Fibroblast of skin of right biceps (primary cell): ENCODE measurements at regions not wholly inside any gene's neighbourhood (a gene's known extent, or its start where the extent isn't known, plus 50 kb on each side); places are given as distances from the start of the nearest gene placed in this dataset.
A peak's percentile ranks its signal among the peaks of the same experiment; 100 is the strongest.
"Not testable (repeated sequence)": the region's sequence is repeated elsewhere in the genome, so short reads cannot be mapped to it uniquely, and the experiment has no call there.

ENCODE experiments used
- DNase-seq: peaks from one replicate; pipeline ENCODE4 v3.0.0-alpha.2; 2013

DNA sequence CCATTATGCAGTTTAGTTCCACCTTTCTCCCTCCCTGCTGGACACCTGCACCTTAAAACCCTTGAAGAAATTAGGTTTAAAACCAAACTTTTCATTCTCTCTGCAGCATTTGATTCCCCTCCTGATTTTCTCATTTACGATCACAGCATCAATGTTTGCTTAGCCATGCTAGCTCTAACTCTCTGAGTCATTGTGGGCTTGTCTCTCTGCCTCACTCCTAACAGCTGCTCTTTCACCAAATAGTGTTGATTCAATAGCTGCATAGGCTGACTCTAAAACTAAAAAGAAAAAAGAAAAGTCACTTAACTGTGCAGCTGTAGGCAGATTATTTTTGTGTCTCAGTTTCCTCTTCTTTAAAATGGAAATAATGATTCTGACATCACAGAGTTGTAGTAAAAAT, 1124.9 kb downstream of the DIAPH3 start:
- peak; percentile 21 for DNase-seq

DNA sequence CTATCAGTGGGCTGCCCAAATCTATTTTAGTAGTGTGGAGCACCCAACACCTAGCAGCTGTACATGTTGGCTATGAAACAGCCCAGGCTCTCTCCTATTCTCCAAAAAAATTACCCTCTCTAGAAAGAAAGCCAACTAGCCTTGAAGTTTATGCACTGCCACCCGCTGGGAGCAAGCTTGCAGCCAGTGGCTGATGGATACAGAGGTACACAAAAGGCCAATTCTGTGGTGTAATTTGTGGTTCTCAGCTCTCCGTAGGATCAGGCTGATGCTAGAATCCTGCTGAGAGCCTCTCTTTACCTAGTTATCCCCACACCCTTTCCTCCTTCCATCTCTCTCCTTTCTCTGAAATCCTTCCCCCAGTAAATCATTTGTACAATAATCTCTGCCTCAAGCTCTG, 1120.7 kb downstream of the DIAPH3 start:
- no peak for DNase-seq

DNA sequence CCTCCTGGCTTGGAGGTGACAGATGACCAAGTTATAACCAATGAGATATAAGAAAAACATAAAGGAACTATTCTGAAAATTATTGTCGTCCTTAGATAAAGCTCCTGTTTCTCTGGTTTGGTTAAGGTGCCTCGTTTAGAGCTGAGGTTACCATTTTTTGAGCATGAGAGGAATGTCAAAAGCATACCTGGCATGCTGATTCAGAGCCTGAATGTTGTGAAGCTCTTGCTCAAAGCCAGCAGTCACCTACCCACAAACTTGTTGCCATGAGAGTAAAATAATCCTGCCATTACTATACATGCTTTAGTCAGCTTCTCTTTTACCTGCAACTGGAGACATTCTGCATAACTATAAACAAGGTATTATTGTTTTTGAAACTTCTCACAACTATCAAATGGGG, 1116.2 kb downstream of the DIAPH3 start:
- DNase-seq: no peak

DNA sequence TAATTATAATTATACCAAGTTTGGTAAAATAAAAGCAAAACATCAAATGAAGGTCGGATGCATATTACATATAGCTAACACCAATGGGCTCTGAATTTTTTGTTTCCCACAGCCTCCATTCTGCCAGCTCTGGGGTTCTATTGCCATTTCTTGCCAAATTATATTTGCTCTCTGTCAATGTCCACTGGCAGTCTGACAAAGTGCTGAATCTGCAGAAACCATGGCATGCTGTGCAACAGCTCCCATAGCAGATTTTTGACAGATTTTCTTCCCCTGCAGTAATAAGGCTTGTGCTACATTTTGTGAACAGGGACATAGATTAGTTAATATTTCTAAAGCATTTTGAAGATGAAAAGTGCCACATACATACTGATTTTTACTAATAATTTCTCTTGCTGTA, 1102.1 kb downstream of the DIAPH3 start:
- DNase-seq: no peak

DNA sequence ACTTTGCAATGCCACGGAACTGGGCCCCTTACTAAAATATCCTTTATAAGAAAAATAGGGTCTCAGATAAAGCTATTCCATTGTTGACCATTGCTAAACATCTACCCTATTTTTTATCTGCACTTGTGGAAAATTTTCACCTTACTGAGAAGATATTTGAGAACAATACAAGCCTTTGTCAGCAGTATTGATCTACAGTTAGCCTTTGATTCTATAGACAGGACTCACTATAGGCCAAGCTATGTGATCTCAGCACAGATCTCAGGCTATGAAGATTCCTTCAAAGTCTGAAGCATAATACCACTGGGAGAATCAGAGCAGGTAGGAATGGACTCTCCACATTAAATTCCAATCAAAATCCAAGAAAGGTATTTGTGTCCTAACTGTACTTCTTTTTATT, 1099.7 kb downstream of the DIAPH3 start:
- no peak for DNase-seq

DNA sequence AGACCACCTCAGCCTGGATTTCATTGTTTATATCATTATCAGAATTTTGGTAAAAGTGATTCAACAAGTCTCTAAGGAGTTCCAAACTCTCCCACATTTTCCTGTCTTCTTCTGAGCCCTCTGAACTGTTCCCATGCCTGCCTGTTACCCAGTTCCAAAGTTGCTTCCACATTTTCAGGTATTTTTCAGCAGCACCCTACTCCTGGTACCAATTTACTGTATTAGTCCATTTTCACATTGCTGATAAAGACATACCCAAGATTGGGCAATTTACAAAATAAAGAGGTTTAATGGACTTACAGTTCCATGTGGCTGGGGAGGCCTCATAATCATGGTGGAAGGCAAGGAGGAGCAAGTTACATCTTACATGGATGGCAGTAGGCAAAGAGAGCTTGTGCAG, 1087.3 kb downstream of the DIAPH3 start:
- DNase-seq: not testable (repeated sequence)

DNA sequence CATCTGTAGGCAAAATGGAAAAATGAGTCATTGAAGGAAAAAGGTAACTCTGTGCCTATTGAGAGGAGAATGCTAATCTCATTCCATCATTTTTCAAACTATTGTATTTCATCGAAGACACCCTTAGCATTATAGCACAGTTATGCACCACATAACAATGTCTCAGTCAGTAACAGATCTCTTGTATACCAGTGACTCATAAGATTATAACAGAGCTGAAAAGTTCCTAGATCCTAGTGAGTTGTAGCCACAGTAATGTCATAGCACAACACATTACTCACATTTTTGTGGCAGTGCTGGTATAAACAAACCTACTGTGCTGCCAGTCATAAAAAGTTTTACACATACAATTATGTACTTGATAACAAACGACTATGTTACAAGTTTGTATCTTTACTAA, 1077.6 kb downstream of the DIAPH3 start:
- peak; percentile 92 for DNase-seq

DNA sequence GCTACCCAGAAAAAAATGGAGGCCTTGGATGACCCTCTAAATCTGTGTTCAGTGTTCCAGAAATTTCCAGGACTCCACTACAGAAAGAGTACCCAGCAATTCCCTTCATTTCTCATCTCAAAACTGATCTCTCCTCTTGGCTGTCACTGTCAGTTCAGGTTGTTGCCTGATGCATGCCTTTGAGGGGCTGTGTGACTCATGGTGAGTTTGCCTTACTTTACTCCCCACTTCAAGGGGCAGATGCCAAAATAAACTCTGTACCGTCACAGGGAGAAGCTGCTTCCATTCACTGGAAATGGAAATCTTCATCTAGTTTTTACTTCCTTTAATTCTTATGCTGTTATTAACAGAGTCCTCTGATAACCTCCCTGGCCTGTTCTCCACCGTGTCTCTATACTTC, 1075.0 kb downstream of the DIAPH3 start:
- DNase-seq: peak; percentile 87

DNA sequence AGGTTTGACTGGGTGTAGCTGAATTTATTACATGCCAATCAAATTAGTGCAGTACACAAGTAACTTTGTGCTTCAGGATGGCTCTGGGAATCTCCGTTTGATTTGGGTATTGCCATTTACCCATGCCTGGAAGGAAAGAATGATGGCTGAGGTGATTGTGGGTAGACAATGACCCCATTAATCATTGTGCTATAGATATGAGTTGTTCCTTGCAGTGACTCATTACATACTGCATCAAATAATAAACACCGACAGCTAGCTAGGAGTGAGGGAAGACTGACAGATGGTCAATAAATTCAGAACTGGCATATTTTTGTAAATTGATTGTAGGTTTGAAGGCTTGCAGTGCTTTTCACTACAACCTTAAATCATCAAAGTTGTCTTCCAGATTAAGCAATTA, 1069.5 kb downstream of the DIAPH3 start:
- peak; percentile 10 for DNase-seq

DNA sequence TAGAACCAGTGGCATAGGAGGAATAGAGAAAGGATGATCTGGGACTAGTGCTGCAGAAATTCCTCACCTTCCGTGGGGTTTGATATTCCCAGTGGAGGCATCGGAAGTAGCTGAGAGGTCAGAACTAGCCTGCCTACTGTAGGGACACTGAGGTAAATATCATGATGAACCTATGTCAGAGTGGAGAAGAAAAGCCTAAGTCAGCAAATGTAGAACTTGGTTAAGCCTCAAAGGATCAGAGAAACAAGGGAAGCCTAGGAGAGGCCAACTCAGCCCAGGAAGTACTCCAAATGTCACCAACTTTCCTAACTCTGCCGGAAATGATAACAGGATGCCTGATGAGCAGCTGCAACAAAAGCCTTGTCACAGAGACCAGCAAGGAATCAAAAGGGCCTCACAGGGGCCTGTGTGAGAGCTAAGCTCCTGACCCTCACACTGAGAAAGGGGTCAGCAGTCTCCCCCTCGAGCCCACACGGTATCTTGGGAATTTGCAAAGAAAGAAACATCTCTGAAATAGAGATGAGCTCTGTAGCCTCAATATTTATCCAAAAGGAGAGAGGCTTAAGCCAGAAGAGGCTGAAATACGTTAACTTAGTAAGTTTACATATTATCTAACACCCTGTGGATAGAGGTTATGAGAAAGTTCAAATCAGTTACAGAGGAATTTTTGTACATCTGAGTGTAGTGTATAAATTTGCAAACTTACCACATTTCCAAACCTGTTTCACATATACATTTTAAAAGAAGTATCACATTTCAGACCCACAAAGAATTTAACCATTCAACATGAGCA, 1064.3 kb downstream of the DIAPH3 start:
- DNase-seq: peak; percentile 40

DNA sequence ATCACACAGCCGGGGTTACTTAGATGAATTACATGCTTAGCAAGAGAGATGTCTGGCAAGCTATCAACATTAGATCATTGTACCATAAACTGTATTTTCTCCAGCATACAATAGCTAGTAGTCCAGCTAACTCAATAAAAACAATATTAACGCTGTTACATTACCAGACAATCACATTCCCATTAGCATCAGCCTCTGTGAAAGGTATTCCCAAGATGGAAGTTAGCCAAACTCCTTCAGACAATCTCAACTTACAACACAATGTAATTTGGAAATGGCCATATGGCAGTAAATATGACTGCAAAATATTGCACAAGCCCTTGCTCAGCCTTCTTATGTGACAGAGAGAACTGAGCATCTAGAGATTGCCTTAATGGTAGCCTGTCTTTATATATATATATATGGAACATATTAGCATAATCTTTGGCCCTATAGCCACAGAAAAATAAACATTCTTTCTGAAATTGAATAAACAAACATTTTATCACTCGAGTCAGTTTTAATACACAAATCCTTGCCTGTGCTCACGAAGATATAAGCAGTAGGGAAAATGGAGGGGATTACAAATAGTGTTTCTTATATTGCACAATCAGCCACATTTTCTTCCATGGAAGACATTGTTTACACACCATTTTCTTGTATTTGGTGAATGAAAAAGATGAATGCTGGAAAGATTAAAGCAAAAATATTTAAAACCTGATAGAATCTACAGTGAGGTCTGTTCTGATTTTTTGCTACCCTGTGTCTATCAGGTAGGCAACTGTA, 1060.5 kb downstream of the DIAPH3 start:
- peak; percentile 73 for DNase-seq

DNA sequence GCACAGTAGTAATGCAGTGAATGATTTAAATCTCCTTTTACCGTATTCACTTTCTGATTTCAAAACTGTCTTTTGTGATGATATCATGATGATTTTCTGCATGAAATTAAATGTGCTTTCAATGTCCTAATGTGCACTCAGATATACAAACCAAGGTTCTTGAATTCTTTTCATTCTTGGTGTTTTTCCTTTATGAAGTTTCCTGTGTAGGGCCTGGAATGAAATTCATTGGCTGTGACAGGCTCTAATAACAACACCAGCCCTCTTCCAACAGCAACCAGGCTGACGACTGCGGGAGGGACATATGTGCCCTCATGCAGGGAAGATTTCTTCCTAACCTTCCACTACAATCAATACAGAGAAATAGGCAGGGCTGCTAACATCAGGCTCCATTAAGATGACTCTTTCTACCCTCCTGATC, 1052.0 kb downstream of the DIAPH3 start:
- peak; percentile 93 for DNase-seq

DNA sequence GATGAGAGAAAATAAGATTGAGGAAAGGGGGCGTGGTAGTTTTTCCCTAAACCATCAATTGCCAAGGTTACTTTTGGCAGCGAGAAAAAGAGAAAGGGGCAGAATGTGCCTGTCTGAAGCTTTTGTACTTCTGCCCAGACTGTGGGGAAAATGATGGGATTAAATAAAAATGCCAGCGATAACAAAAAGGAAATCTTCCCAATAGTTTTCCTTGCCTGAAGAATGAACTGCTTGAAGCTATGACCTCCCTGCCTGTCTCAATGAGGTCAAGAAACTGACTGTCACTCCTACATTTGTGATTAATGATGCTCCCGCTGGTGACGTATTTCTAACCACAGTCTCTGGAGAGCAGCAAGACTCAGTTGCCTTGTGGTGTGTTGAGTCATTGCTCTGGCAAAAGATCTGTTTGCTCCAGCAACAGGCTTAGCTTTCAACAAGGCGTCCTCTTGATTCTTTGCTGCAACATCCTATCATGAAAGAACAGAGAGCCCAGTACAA, 1051.5 kb downstream of the DIAPH3 start:
- DNase-seq: peak; percentile 98

DNA sequence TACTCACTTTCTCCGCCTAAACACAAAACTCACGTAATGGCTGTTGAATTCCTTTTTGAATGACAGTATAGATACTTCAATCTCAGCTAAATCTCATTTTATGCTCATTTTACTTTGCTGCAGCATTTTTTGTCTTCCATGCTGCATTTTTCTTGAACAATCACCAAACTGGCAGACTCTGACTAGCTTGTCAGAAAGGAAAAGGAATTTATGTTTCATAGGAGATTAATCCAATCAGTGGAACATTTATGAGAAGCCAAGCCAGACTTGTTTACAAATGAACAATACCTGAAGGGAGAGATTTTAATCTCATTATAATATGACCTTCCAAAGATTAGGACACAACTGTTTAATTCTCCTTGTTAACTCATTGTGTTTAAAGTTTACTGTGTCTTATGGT, 1044.3 kb downstream of the DIAPH3 start:
- DNase-seq: no peak

DNA sequence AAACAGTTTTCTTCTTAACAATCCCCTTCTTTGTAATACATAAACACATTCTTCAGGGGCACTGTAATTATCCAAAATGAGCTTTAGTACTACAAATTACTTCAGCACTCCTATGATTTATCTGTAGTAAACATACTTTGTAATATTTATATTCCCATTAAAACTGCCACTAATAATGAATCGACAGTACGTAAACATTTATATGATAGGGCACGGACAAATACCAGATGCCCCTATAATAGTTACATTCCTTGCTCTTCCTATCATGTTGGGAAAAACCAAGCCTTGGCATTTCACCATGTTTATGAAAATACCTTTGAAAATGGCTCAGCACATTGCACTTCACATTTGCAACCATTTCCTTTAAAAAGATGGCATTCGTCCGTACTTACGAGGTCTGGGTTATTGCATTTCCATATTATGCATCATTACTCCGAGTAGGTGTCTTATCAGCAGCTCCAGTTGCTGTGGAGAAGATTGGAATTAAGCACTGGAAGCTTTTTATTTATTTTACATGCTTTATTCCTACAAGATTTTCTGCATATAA, 1043.4 kb downstream of the DIAPH3 start:
- DNase-seq: no peak

DNA sequence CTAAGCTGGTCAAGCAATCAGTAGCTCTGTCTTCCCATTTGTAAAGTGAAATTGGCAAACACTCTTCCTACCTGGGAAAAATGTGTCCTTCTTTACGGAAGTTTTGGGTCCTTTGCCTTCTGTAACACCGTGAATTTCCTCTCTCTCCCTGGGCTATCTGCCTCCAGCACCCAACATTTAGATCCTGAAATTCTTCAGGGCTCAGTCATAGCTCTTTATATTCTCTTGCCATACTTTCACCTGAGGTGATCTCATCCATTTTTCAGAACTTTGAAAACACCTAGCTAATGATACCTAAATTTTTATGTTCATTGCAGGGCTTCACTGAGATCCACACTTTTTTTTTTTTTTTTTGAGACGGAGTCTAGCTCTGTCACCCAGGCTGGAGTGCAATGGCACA, 1042.2 kb downstream of the DIAPH3 start:
- DNase-seq: no peak

DNA sequence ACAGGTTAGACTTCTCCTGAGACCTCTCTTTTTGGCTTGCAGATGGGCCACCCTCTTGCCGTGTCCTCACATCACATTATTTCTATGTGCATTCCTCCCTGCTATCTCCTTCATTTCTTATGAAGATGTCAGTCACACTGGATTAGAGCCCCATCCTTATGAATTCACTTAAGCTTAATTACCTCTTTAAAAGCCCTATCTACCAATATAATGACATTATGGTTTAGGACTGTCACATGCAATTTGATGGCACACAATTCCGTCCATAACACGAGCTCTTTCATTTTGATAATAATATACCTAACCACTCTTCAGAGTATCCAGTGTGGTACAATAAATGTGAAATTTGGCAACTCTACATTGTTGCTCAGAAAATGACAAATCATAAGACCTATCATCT, 1037.3 kb downstream of the DIAPH3 start:
- no peak for DNase-seq

DNA sequence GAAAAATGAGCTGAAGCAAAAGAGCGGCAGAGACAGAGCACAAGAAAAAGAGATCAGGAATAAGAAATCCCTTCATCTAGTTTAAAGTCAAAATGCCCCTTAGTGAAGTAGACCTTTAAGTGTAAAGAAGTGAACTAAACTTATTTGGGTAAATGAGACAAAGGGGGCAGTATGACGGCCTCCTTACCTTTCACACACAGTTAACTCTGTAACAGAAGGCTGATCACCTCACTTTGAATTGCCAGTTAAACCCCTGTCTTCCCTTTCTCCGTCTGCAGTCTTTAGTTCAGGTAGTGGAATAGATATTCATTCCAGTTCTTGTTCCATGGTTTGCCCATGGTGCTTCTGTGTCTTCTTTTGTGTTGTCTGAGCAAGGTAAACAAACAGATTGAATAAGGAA, 1029.8 kb downstream of the DIAPH3 start:
- DNase-seq: no peak

DNA sequence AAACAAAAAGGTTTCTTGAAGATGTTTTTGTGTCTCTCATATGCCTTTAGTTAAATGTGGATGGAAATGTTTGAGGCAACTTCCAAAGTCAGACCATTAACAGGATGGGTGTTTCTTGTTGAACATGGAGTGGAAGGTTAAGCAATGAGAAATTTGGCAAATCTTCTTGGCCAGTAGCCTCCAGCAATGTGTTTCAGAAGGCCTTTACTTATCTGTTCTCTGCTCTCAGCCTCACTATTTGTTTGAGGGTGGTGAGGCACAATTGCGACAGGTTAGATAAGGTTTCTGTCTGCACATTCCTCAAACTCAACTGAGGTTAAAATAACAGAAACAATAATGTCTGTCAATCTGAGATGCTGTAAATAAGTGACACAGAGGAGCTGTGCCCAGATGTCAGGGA, 1019.0 kb downstream of the DIAPH3 start:
- DNase-seq: no peak

DNA sequence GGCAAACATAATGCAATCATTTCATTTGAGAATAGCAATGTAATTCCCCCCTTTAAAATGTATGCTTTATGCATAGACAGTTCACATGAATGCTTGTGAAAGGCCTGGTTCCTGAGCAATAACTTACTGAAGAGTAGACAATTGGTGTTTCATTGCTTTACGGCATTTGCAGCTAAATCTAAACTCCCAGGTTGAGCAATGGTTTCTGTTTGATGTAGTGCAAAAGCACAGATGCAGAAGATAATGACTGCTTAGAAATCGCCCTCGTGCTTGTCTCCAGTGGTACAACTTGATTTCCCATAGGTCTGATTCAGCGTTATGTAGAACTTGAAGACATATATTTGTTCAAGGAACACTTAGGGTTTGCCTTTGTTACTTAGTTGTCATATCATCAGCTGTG, 1018.3 kb downstream of the DIAPH3 start:
- no peak for DNase-seq

DNA sequence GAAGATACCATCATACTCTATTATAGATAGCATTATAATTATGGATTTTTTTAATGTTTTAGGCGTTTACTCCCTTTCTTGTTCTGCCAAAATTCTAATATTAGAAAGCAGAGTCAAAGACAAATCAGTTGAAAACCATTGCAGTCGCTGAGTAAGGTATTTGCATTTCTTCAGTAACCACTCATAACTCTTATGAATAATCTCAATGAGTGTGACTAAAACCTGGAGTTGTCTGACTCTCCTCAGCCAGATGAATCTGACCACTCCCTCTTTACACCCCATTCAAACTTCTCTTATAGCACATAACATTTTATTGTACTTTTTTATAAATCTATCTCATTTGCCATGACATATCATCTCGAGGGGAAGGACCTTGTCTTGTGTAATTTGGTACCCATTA, 1006.5 kb downstream of the DIAPH3 start:
- DNase-seq: peak; percentile 8

DNA sequence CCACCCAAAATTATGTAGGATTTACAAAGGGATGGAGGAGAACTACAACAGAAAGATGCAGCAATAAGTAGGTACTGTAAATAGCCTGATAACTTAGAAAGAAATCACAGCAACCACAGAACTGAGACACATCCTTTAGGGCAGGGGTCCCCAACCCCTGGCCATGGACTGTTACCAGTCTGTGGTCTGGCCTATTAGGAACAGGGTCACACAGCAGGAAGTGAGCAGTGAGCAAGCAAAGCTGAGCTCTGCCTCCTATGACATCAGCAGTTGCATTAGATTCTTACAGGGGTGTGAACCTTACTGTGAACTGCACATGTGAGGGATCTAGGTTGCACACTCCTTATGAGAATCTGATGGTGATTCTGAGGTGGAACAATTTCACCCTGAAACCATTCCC, 997.6 kb downstream of the DIAPH3 start:
- no peak for DNase-seq

DNA sequence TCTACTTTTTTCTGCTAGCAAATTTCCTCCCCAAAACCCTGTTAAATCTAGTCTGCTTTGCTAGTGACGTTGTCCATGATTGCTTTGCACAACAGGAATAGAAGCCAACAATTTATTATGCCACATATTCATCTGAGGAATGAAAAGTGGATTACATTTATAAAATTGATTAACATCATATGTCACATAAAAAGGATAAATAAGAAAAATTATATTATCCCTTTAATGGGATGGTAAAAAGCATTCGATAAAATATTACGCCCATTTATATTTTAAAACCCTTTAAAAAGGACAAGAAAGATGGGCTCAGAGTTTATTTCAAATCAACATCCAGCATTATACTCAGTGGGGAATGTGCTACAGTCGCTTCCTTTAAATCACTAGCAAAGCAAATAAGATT, 991.7 kb downstream of the DIAPH3 start:
- no peak for DNase-seq

DNA sequence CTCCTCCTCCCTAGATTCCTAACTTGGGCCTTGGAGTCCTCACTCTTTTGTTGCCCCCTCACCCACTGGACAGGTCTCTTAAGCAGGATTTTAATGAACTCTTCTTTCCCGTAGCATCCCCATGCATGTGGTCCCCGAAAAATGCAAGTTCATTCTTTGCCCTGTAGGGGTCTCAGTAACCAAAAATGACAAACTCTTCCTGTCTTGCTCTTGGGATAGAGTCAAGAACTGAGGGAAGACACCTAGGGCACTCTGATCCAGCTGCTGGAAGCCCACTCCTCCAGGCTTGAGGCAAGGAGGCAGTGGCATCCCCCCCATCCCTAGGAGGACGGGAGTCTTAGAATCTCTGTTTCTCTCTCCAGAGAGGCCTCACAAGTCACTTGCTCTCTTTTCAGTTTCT, 987.0 kb downstream of the DIAPH3 start:
- DNase-seq: peak; percentile 5
